HG02678 (cell line): ENCODE measurements at regions not wholly inside any gene's neighbourhood (a gene's known extent, or its start where the extent isn't known, plus 50 kb on each side); places are given as distances from the start of the nearest gene placed in this dataset.
"Not testable (repeated sequence)": the region's sequence is repeated elsewhere in the genome, so short reads cannot be mapped to it uniquely, and the experiment has no call there.

ENCODE experiments used
- ATAC-seq: cut with Tn5 transposase; IDR thresholded peaks from one replicate; pipeline ENCODE4 v1.9.1; 2021; ENCODE audit warnings: mild to moderate bottlenecking, moderate library complexity; ENCODE audit not compliant: unreplicated experiment

GRCh38 chr13:64756621-64757020, 2473.5 kb downstream of the PCDH9 start:
- no peak for ATAC-seq

GRCh38 chr13:64755961-64756360, 2474.2 kb downstream of the PCDH9 start:
- no peak for ATAC-seq

GRCh38 chr13:64753233-64754000, 2476.7 kb downstream of the PCDH9 start:
- no peak for ATAC-seq

- ATAC-seq = no peak
Observed at GRCh38 chr13:64749301-64749700, 2480.8 kb downstream of the PCDH9 start.

GRCh38 chr13:64746845-64747244, 2483.3 kb downstream of the PCDH9 start:
- no peak for ATAC-seq

GRCh38 chr13:64740493-64740892, 2489.6 kb downstream of the PCDH9 start:
- no peak for ATAC-seq

GRCh38 chr13:64725492-64725891, 2504.6 kb downstream of the PCDH9 start:
- no peak for ATAC-seq

- ATAC-seq = no peak
Observed at GRCh38 chr13:64723724-64724123, 2506.4 kb downstream of the PCDH9 start.

- no peak for ATAC-seq
Observed at GRCh38 chr13:64718116-64718515, 2512.0 kb downstream of the PCDH9 start.

GRCh38 chr13:64716936-64717335, 2513.2 kb downstream of the PCDH9 start:
- no peak for ATAC-seq

GRCh38 chr13:64709079-64709478, 2521.1 kb downstream of the PCDH9 start:
- no peak for ATAC-seq

- no peak for ATAC-seq
Observed at GRCh38 chr13:64704121-64704649, 2526.0 kb downstream of the PCDH9 start.

- no peak for ATAC-seq
Observed at GRCh38 chr13:64697226-64697625, 2532.9 kb downstream of the PCDH9 start.

- no peak for ATAC-seq
Observed at GRCh38 chr13:64688893-64689677, 2541.1 kb downstream of the PCDH9 start.

GRCh38 chr13:64686536-64686935, 2543.6 kb downstream of the PCDH9 start:
- not testable (repeated sequence) for ATAC-seq

- no peak for ATAC-seq
Observed at GRCh38 chr13:64684685-64685431, 2545.3 kb downstream of the PCDH9 start.

GRCh38 chr13:64684108-64684507, 2546.0 kb downstream of the PCDH9 start:
- ATAC-seq = no peak

- no peak for ATAC-seq
Observed at GRCh38 chr13:64680739-64681138, 2549.4 kb downstream of the PCDH9 start.

GRCh38 chr13:64675255-64675892, 2554.8 kb downstream of the PCDH9 start:
- no peak for ATAC-seq

- no peak for ATAC-seq
Observed at GRCh38 chr13:64674126-64674525, 2556.0 kb downstream of the PCDH9 start.

- no peak for ATAC-seq
Observed at GRCh38 chr13:64672751-64673150, 2557.4 kb downstream of the PCDH9 start.
